ENCODE measurements at regions not wholly inside any gene's neighbourhood (a gene's known extent, or its start where the extent isn't known, plus 50 kb on each side); places are given as distances from the start of the nearest gene placed in this dataset.

- Histone ChIP-seq H3K79me2 (ENCODE audit: control insufficient read depth in 1 of 2, insufficient read depth in 2 of 2, low read length in 2 of 2) (no peaks in the 10 kb centered on the region), H3K36me3 (ENCODE audit: control insufficient read depth in 2 of 4, insufficient read depth in 4 of 4, low read length in 3 of 4) (no peaks in the 10 kb centered on the region), H4K20me1 (replicated peaks in 1 of 2; ENCODE audit: control insufficient read depth in 1 of 2, insufficient read depth in 2 of 2, low read length in 2 of 2) (no peaks in the 10 kb centered on the region), H2BK12ac (ENCODE audit: low read depth, low read length) (no peak overlapping the region), H3K18ac (ENCODE audit: extremely low read depth, low read length) (no peak overlapping the region; the same call in 1 of the 2 replicates), H3K56ac (replicated peaks; ENCODE audit: insufficient read length, low read depth, low read length) (no peak overlapping the region), H4K8ac (ENCODE audit: extremely low read depth, insufficient read depth, low read length) (no peak overlapping the region), H3K79me1 (ENCODE audit: low read depth, low read length) (no peaks in the 10 kb centered on the region), H3K4me1 (replicated peaks in 1 of 4; ENCODE audit: control insufficient read depth in 3 of 4, insufficient read depth in 4 of 4, low read length in 3 of 4) (peaks cover 0 to 14% (median 5%) of the 10 kb centered on the region in 4 experiments; a peak in 6 of 7 replicates), H3K27me3 (replicated peaks in 1 of 4; ENCODE audit: control insufficient read depth in 3 of 4, extremely low read depth in 1 of 4, insufficient read depth in 3 of 4, low read length in 3 of 4) (peaks cover 0 to 2% (median 0%) of the 10 kb centered on the region in 4 experiments; a peak in 3 of 7 replicates), H2BK20ac (ENCODE audit: low read length) (0 out of 2 replicates have a peak overlapping the region, but pooled peaks have one; percentile 7), H3K9me3 (ENCODE audit: insufficient read depth in 2 of 2, low read depth in 1 of 2, low read length in 1 of 2) (no peaks in the 10 kb centered on the region), H3K14ac (ENCODE audit: insufficient read length) (no peak overlapping the region), H3K27ac (ENCODE audit: low read depth, low read length) (no peak overlapping the region), H3K23me2 (ENCODE audit: low read depth, low read length) (no peaks in the 10 kb centered on the region), H2BK15ac (ENCODE audit: low read length) (no peak overlapping the region; the same call in 1 of the 2 replicates), H2BK5ac (ENCODE audit: low read depth, low read length) (peak overlapping the region; percentile 44; the same call in 1 of the 2 replicates), H3K23ac (ENCODE audit: insufficient read length) (no peak overlapping the region), H3K4me3 (ENCODE audit: extremely low read depth in 1 of 4, insufficient read depth in 2 of 4, low read depth in 3 of 4, low read length in 4 of 4) (no peak overlapping the region), H4K5ac (ENCODE audit: insufficient read length, low read depth, low read length) (no peak overlapping the region), H4K91ac (replicated peaks; ENCODE audit: insufficient read length, low read length) (peak overlapping the region; percentile 23), H2AK5ac (ENCODE audit: low read depth, low read length) (no peak overlapping the region), H2AFZ (ENCODE audit: low read length) (no peak overlapping the region), H2BK120ac (replicated peaks; ENCODE audit: low read depth, low read length) (no peak overlapping the region), H3K4ac (replicated peaks; ENCODE audit: insufficient read length, low read depth, low read length) (no peak overlapping the region), H3K9ac (replicated peaks in 1 of 4; ENCODE audit: extremely low read depth in 1 of 4, low read depth in 3 of 4, low read length in 3 of 4) (no peak overlapping the region), H3K4me2 (ENCODE audit: insufficient read depth in 1 of 2, low read depth in 2 of 2, low read length in 2 of 2) (no peak overlapping the region)
- DNase-seq (ENCODE audit: low read depth in 1 of 2, low spot score in 2 of 2): no peak
- CTCF ChIA-PET (ENCODE audit: partially characterized antibody): interaction anchor here (0.6 to 1.8 kb wide), 8 partner anchors 13 to 373 kb away, joined by 3 to 5 read pairs (median 3); no protein-coding TSS in a partner anchor
- 91% methylated on average over 7 of the region's 8 CpGs; no CpG with 5 or more reads in 1 of the 2 experiments for WGBS, 2 experiments (ENCODE audit: extremely low coverage in 1 of 2, insufficient coverage in 1 of 2, insufficient read length in 1 of 2, insufficient replicate concordance in 2 of 2, low coverage in 1 of 2, low lambda C conversion rate in 2 of 2, missing lambda C conversion rate in 1 of 2)
- no peak for FAIRE-seq
- TF ChIP-seq PHF8 (conservative IDR thresholded peaks at IDR 0.05; ENCODE audit: low read depth, low read length): no peak
- no peak for TF ChIP-seq HDAC2 (IDR thresholded peaks at IDR 0.05; ENCODE audit: borderline replicate concordance in 1 of 2, low read depth in 2 of 2, low read length in 2 of 2)
- TF ChIP-seq SIRT6 (IDR thresholded peaks at IDR 0.05; ENCODE audit: low read length): no peak
- no peak for TF ChIP-seq BRCA1 (IDR thresholded peaks at IDR 0.05; ENCODE audit: low read depth, low read length)
- POLR2A ChIA-PET (ENCODE audit: partially characterized antibody): interaction anchor here (1.1 kb wide), 1 partner anchor 11 kb away, joined by 3 read pairs; no protein-coding TSS in a partner anchor
These were observed 317.4 kb upstream of the TNRC6C start for GRCh38 chr17:77640916-77641605.
